HCT116 (cell line): ENCODE measurements at regions not wholly inside any gene's neighbourhood (a gene's known extent, or its start where the extent isn't known, plus 50 kb on each side); places are given as distances from the start of the nearest gene placed in this dataset.

Experiments used
- ATAC-seq: fragments of 200-7000 bp; cut with Tn5 transposase; 2 replicates; pipeline ENCODE4 v1.9.1; 2020; ENCODE audit warnings: mild to moderate bottlenecking, moderate library complexity
- BruUV-seq: library from RNA; stranded (reverse); fragments of 400-500 nt; replicated peaks from 2 replicates; lab custom pipeline; 2021; lab: Mats Ljungman, UMichigan
- CTCF ChIA-PET: fragments of 300-600 bp; sonication (Branson Sonifier 250); formaldehyde crosslinking; loops from one replicate; lab custom pipeline; 2021; ENCODE audit warnings: antibody characterized with exemption; lab: Charles Lee
- POLR2A ChIA-PET: fragments of 300-600, 350-600 bp; sonication (Branson Sonifier 250); formaldehyde crosslinking; loops from one replicate; lab custom pipeline; 2021; ENCODE audit warnings: antibody characterized with exemption; lab: Charles Lee
- RAD21 ChIA-PET, 2 experiments: fragments of 300-600 bp; sonication (Branson Sonifier 250); formaldehyde crosslinking; loops; one replicate each; lab custom pipeline; 2023; ENCODE audit warnings: low total read pairs in 2 of 2; ENCODE audit not compliant: uncharacterized antibody in 2 of 2, unreplicated experiment in 2 of 2, low non-redundant PET in 1 of 2; lab: Charles Lee
- DNase-seq: peaks from one replicate; pipeline ENCODE4 v3.0.0-alpha.2; 2010; ENCODE audit warnings: low read depth, low spot score
- H2AFZ ChIP-seq: fragments of 200-600 bp; shearing (Covaris generic), sonication (generic); 2 replicates; pipeline ENCODE4 v1.6.1; 2017; ENCODE audit warnings: low read depth, mixed run types, mixed read lengths, antibody characterized with exemption, low read length; ENCODE audit not compliant: poor library complexity, severe bottlenecking
- H3K27ac ChIP-seq: 2 replicates; pipeline ENCODE4 v1.5.1; 2012; ENCODE audit warnings: low read depth, low read length
- H3K27me3 ChIP-seq: fragments of 200-600 bp; sonication (generic); 2 replicates; pipeline ENCODE4 v1.6.1; 2016; ENCODE audit warnings: mixed run types, low read length, mixed read lengths; ENCODE audit not compliant: insufficient read depth
- H3K36me3 ChIP-seq, 2 experiments: fragments of 200-500 bp in 1 of 2; fragments of 200-600 bp in 1 of 2; sonication (Bioruptor generic) in 1 of 2; sonication (generic) in 1 of 2; 2 replicates each; pipeline versions ENCODE4 v1.5.1 to v1.6.1; 2014 to 2016; ENCODE audit warnings: low read length in 2 of 2, inconsistent platforms in 1 of 2, mixed read lengths in 1 of 2, mixed run types in 1 of 2; ENCODE audit not compliant: insufficient read depth in 2 of 2, control insufficient read depth in 1 of 2
- H3K4me1 ChIP-seq, 2 experiments: fragments of 200-600 bp in 1 of 2; sonication (generic) in 1 of 2; 2 replicates each; pipeline versions ENCODE4 v1.5.1 to v1.6.1; 2012 to 2017; ENCODE audit warnings: low read length in 2 of 2, inconsistent platforms in 1 of 2, mild to moderate bottlenecking in 1 of 2, mixed read lengths in 1 of 2, mixed run types in 1 of 2, moderate library complexity in 1 of 2; ENCODE audit not compliant: insufficient read depth in 2 of 2, control insufficient read depth in 1 of 2
- H3K4me2 ChIP-seq: fragments of 200-600 bp; sonication (generic); 2 replicates; pipeline ENCODE4 v1.6.1; 2017; ENCODE audit warnings: mixed run types, low read length, mixed read lengths
- H3K4me3 ChIP-seq, 2 experiments: fragments of 200-600 bp in 1 of 2; sonication (generic) in 1 of 2; replicated peaks in 1 of 2; 2 replicates each; pipeline ENCODE4 v1.5.1; 2011 to 2016; ENCODE audit warnings: low read length in 2 of 2, control low read depth in 1 of 2, low read depth in 1 of 2, mild to moderate bottlenecking in 1 of 2, mixed read lengths in 1 of 2, mixed run types in 1 of 2
- H3K79me2 ChIP-seq: fragments of 200-600 bp; sonication (generic); 2 replicates; pipeline ENCODE4 v1.6.1; 2017; ENCODE audit warnings: mild to moderate bottlenecking, mixed run types, low read length, moderate library complexity, mixed read lengths; ENCODE audit not compliant: insufficient read depth
- H3K9ac ChIP-seq: fragments of 200-600 bp; sonication (generic); 2 replicates; pipeline ENCODE4 v1.6.1; 2016; ENCODE audit warnings: low read length, mixed read lengths
- H3K9me2 ChIP-seq: fragments of 200-600 bp; sonication (generic), shearing (Covaris generic); 2 replicates; pipeline ENCODE4 v1.6.1; 2017; ENCODE audit warnings: mixed run types, mild to moderate bottlenecking, moderate library complexity; ENCODE audit not compliant: insufficient read depth
- H3K9me3 ChIP-seq, 2 experiments: fragments of 200-500 bp in 1 of 2; fragments of 200-600 bp in 1 of 2; sonication (Bioruptor generic) in 1 of 2; sonication (generic) in 1 of 2; 2 replicates each; pipeline ENCODE4 v1.6.1; 2014 to 2017; ENCODE audit warnings: low read length in 2 of 2, mixed read lengths in 2 of 2, inconsistent platforms in 1 of 2, low read depth in 1 of 2, mild to moderate bottlenecking in 1 of 2, mixed run types in 1 of 2, moderate library complexity in 1 of 2; ENCODE audit not compliant: control insufficient read depth in 1 of 2, insufficient read depth in 1 of 2
- H4K20me1 ChIP-seq: fragments of 200-600 bp; sonication (generic), shearing (Covaris generic); 2 replicates; pipeline ENCODE4 v1.6.1; 2017; ENCODE audit warnings: mixed run types, mild to moderate bottlenecking, moderate library complexity; ENCODE audit not compliant: insufficient read depth
- CBX3 ChIP-seq: IDR thresholded peaks from 2 replicates; pipeline ENCODE4 v1.6.1; 2012; ENCODE audit warnings: low read depth
- CEBPB ChIP-seq: IDR thresholded peaks from 2 replicates; pipeline ENCODE4 v1.6.1; 2012; ENCODE audit warnings: low read depth
- EGR1 ChIP-seq: IDR thresholded peaks from 2 replicates; pipeline ENCODE4 v1.6.1; 2012; ENCODE audit warnings: low read depth
- ELF1 ChIP-seq: IDR thresholded peaks from 2 replicates; pipeline ENCODE4 v1.6.1; 2012; ENCODE audit warnings: low read depth, borderline replicate concordance
- EZH2 ChIP-seq: fragments of 200-600 bp; sonication (generic); IDR thresholded peaks from 2 replicates; pipeline ENCODE4 v1.6.1; 2017; ENCODE audit warnings: antibody characterized with exemption, mixed run types
- FOSL1 ChIP-seq: IDR thresholded peaks from 2 replicates; pipeline ENCODE4 v1.6.1; 2012; ENCODE audit warnings: low read depth
- JUND ChIP-seq: IDR thresholded peaks from 2 replicates; pipeline ENCODE4 v1.6.1; 2012
- POLR2A ChIP-seq: IDR thresholded peaks from 2 replicates; pipeline ENCODE4 v1.7.0; 2011; ENCODE audit warnings: borderline replicate concordance; ENCODE audit not compliant: insufficient read depth, insufficient read length; ENCODE audit errors: extremely low read depth
- POLR2AphosphoS5 ChIP-seq: IDR thresholded peaks from 2 replicates; pipeline ENCODE4 v1.6.1; 2011; ENCODE audit warnings: mild to moderate bottlenecking, low read depth, low read length, moderate library complexity
- RAD21 ChIP-seq: IDR thresholded peaks from 2 replicates; pipeline ENCODE4 v1.6.1; 2012; ENCODE audit warnings: low read depth, mild to moderate bottlenecking
- SIN3A ChIP-seq: IDR thresholded peaks from 2 replicates; pipeline ENCODE4 v1.6.1; 2012; ENCODE audit warnings: low read depth
- SP1 ChIP-seq: IDR thresholded peaks from 2 replicates; pipeline ENCODE4 v1.6.1; 2012; ENCODE audit warnings: low read depth
- SRF ChIP-seq: IDR thresholded peaks from 2 replicates; pipeline ENCODE4 v1.6.1; 2012; ENCODE audit warnings: low read depth
- TCF7L2 ChIP-seq: IDR thresholded peaks from 2 replicates; pipeline ENCODE4 v1.7.0; 2011; ENCODE audit warnings: borderline replicate concordance, inconsistent platforms; ENCODE audit not compliant: insufficient read depth, insufficient read length; ENCODE audit errors: extremely low read depth
- YY1 ChIP-seq: IDR thresholded peaks from 2 replicates; pipeline ENCODE4 v1.6.1; 2011; ENCODE audit warnings: low read length, low read depth, moderate library complexity, mild to moderate bottlenecking; ENCODE audit not compliant: insufficient replicate concordance; ENCODE audit errors: extremely low read depth
- ZFX ChIP-seq: fragments of 450-650 bp; IDR thresholded peaks from 2 replicates; pipeline ENCODE4 v1.6.1; 2017
- intact Hi-C: fragments of 100-400 bp; cut with micrococcal nuclease; formaldehyde crosslinking; loops from 2 replicates; pipeline ENCODE4 v1.10.0; 2022
- TF ChIP-seq, protein P1 (sequence below), 3 experiments: fragments of 200-600 bp in 1 of 3; sonication (generic) in 1 of 3; IDR thresholded peaks in 2 of 3; conservative IDR thresholded peaks in 1 of 3; 2 replicates each; pipeline ENCODE4 v1.5.1; 2012 to 2017; ENCODE audit warnings: low read depth in 2 of 3, low read length in 2 of 3, antibody characterized with exemption in 1 of 3, borderline replicate concordance in 1 of 3, control low read depth in 1 of 3, mild to moderate bottlenecking in 1 of 3, mixed read lengths in 1 of 3, mixed run types in 1 of 3, moderate library complexity in 1 of 3; ENCODE audit not compliant: insufficient read depth in 1 of 3
- TF ChIP-seq, protein P2 (sequence below): IDR thresholded peaks from 2 replicates; pipeline ENCODE4 v1.6.1; 2012

DNA sequence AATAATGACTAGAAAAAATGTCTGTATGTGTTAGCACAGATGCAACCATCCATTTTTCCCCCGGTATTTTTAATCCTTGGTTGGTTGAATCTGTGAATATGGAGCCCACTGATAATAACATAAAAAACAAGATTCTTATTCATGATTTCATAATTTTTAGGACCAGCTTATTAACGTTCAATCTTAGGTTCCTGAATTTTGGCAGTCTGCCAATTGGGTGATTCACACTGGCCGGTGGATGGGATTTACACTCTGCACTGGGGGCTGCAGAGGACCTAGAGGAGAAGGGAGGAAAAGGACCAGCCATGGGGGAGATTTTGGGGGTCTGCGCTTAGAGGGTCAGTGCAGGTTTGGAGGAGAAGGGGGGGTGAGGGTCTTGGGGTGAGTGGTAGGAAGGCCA, 327.9 kb downstream of the ACTR3B start:
- Histone ChIP-seq H3K4me3 (no peak overlapping the region), H3K27me3 (0 out of 2 replicates have a peak, but pooled peaks cover 5% of the 10 kb centered on the region), H3K36me3 (no peaks in the 10 kb centered on the region), H3K27ac (no peak overlapping the region), H3K9ac (no peak overlapping the region), H3K9me3 (no peaks in the 10 kb centered on the region), H3K4me2 (no peak overlapping the region), H2AFZ (no peak overlapping the region), H3K4me1 (no peaks in the 10 kb centered on the region), H3K9me2 (no peaks in the 10 kb centered on the region), H4K20me1 (no peaks in the 10 kb centered on the region), H3K79me2 (no peaks in the 10 kb centered on the region)
- ChIA-PET POLR2A (interaction anchor here (0.7 kb wide), 1 partner anchor 16 kb away, joined by 3 read pairs; no protein-coding TSS in a partner anchor), RAD21 (no interaction called here), CTCF (no interaction called here)
- TF ChIP-seq CEBPB (no peak), ELF1 (no peak), POLR2AphosphoS5 (no peak), ZFX (no peak), SRF (no peak), TCF7L2 (no peak), CBX3 (no peak), JUND (no peak), RAD21 (no peak), SP1 (no peak), POLR2A (no peak), FOSL1 (no peak), EZH2 (no peak), EGR1 (no peak), SIN3A (no peak), YY1 (no peak)
- TF ChIP-seq, protein P1, sequence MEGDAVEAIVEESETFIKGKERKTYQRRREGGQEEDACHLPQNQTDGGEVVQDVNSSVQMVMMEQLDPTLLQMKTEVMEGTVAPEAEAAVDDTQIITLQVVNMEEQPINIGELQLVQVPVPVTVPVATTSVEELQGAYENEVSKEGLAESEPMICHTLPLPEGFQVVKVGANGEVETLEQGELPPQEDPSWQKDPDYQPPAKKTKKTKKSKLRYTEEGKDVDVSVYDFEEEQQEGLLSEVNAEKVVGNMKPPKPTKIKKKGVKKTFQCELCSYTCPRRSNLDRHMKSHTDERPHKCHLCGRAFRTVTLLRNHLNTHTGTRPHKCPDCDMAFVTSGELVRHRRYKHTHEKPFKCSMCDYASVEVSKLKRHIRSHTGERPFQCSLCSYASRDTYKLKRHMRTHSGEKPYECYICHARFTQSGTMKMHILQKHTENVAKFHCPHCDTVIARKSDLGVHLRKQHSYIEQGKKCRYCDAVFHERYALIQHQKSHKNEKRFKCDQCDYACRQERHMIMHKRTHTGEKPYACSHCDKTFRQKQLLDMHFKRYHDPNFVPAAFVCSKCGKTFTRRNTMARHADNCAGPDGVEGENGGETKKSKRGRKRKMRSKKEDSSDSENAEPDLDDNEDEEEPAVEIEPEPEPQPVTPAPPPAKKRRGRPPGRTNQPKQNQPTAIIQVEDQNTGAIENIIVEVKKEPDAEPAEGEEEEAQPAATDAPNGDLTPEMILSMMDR (IDR thresholded peaks at IDR 0.05 in 2 of 3, conservative IDR thresholded peaks at IDR 0.05 in 1 of 3; ENCODE audit: borderline replicate concordance in 1 of 3, insufficient read depth in 1 of 3, low read depth in 2 of 3, low read length in 2 of 3) = no peak
- TF ChIP-seq, protein P2, sequence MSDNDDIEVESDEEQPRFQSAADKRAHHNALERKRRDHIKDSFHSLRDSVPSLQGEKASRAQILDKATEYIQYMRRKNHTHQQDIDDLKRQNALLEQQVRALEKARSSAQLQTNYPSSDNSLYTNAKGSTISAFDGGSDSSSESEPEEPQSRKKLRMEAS = no peak
- intact Hi-C loops = no loop called here
- BruUV-seq = no TSS peak
- no peak for ATAC-seq
- DNase-seq = no peak
